Osteoblast (primary cell): ENCODE measurements at regions not wholly inside any gene's neighbourhood (a gene's known extent, or its start where the extent isn't known, plus 50 kb on each side); places are given as distances from the start of the nearest gene placed in this dataset.

Experiments used
- DNase-seq: peaks from one replicate; pipeline ENCODE4 v3.0.0; 2011; ENCODE audit warnings: low spot score, mixed read lengths; ENCODE audit not compliant: insufficient read length; ENCODE audit errors: missing footprints
- H2AFZ ChIP-seq: 2 replicates; pipeline ENCODE4 v1.6.0; 2011; ENCODE audit warnings: mild to moderate bottlenecking, low read length
- H3K27ac ChIP-seq: 2 replicates; pipeline ENCODE4 v1.5.1; 2011; ENCODE audit warnings: mild to moderate bottlenecking, low read depth, low read length, moderate library complexity
- H3K27me3 ChIP-seq: 2 replicates; pipeline ENCODE4 v1.6.0; 2012; ENCODE audit warnings: mild to moderate bottlenecking, control low read depth, inconsistent platforms, low read length, moderate library complexity; ENCODE audit not compliant: insufficient read depth
- H3K36me3 ChIP-seq: 2 replicates; pipeline ENCODE4 v1.5.1; 2011; ENCODE audit warnings: mild to moderate bottlenecking, low read length, control low read depth, moderate library complexity; ENCODE audit not compliant: insufficient read depth
- H3K4me1 ChIP-seq: 2 replicates; pipeline ENCODE4 v1.5.1; 2011; ENCODE audit warnings: mild to moderate bottlenecking, low read length, control low read depth, moderate library complexity; ENCODE audit not compliant: insufficient read depth
- H3K4me2 ChIP-seq: 2 replicates; pipeline ENCODE4 v1.6.0; 2011; ENCODE audit warnings: mild to moderate bottlenecking, low read length; ENCODE audit not compliant: insufficient read depth
- H3K4me3 ChIP-seq: fragments of 200-600 bp; sonication (generic); 3 replicates; pipeline ENCODE4 v1.5.1; 2012; ENCODE audit warnings: mild to moderate bottlenecking, low read length, inconsistent platforms; ENCODE audit not compliant: insufficient read depth
- H3K79me2 ChIP-seq: 2 replicates; pipeline ENCODE4 v1.6.0; 2012; ENCODE audit warnings: mild to moderate bottlenecking, low read length, control low read depth, inconsistent platforms; ENCODE audit not compliant: insufficient read depth
- H3K9me3 ChIP-seq: 2 replicates; pipeline ENCODE4 v1.5.1; 2011; ENCODE audit warnings: low read depth, low read length, control low read depth
- H4K20me1 ChIP-seq: 2 replicates; pipeline ENCODE4 v1.6.0; 2012; ENCODE audit warnings: mild to moderate bottlenecking, low read length, control low read depth; ENCODE audit not compliant: insufficient read depth
- TF ChIP-seq, protein P1 (sequence below): IDR thresholded peaks from 2 replicates; pipeline ENCODE4 v1.5.1; 2011; ENCODE audit warnings: mild to moderate bottlenecking, low read depth, low read length, moderate library complexity; ENCODE audit errors: extremely low read depth

DNA sequence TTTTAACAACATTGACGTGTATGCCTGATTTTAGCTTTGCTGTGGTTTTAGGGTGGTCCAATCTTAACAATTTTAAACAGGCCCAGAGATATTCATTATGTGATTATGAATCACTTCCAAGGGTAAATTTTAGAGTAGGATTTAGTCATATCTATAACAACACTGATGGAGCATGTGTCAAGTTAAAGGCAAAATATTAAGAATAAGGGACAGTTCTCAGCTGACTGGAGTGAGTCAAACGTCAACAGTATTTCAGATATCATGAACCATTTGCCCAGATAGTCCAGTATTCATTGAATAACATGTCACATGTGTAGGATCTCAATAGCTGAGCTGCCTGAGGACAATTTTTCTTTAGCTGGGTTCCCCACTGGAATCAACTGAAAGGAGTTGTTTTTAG lies 61.3 kb upstream of the VCX2 start:
- TF ChIP-seq, protein P1, sequence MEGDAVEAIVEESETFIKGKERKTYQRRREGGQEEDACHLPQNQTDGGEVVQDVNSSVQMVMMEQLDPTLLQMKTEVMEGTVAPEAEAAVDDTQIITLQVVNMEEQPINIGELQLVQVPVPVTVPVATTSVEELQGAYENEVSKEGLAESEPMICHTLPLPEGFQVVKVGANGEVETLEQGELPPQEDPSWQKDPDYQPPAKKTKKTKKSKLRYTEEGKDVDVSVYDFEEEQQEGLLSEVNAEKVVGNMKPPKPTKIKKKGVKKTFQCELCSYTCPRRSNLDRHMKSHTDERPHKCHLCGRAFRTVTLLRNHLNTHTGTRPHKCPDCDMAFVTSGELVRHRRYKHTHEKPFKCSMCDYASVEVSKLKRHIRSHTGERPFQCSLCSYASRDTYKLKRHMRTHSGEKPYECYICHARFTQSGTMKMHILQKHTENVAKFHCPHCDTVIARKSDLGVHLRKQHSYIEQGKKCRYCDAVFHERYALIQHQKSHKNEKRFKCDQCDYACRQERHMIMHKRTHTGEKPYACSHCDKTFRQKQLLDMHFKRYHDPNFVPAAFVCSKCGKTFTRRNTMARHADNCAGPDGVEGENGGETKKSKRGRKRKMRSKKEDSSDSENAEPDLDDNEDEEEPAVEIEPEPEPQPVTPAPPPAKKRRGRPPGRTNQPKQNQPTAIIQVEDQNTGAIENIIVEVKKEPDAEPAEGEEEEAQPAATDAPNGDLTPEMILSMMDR = no peak
- Histone ChIP-seq H3K27me3 (no peaks in the 10 kb centered on the region), H3K4me1 (no peaks in the 10 kb centered on the region), H3K4me2 (no peak overlapping the region), H3K79me2 (no peaks in the 10 kb centered on the region), H3K36me3 (no peaks in the 10 kb centered on the region), H4K20me1 (no peaks in the 10 kb centered on the region), H2AFZ (no peak overlapping the region), H3K9me3 (no peaks in the 10 kb centered on the region), H3K4me3 (no peak overlapping the region), H3K27ac (no peak overlapping the region)
- DNase-seq = no peak

DNA sequence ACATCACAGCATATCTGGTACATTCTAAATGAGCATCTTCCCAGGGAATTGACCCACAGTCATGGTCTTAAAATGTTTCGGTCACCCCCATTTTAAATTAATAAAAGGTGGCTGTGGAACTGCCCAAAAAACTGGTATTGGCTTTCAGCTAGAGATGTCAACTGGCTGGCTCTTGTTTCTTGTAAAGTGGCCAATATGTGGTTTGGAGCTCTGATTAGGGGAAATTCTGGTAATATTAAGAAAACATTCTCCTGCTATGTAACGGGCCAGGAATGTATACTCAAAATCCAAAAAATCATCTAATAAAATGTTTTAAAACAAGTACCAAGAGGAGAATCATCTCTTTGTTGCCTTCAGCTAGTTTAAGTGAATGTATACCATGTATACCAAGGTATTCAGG lies 62.0 kb upstream of the VCX2 start:
- Histone ChIP-seq H3K4me1 (no peaks in the 10 kb centered on the region), H3K27me3 (no peaks in the 10 kb centered on the region), H3K4me3 (no peak overlapping the region), H3K4me2 (no peak overlapping the region), H3K9me3 (no peaks in the 10 kb centered on the region), H2AFZ (no peak overlapping the region), H3K79me2 (no peaks in the 10 kb centered on the region), H3K27ac (no peak overlapping the region), H3K36me3 (no peaks in the 10 kb centered on the region), H4K20me1 (no peaks in the 10 kb centered on the region)
- TF ChIP-seq, protein P1 = no peak
- no peak for DNase-seq

DNA sequence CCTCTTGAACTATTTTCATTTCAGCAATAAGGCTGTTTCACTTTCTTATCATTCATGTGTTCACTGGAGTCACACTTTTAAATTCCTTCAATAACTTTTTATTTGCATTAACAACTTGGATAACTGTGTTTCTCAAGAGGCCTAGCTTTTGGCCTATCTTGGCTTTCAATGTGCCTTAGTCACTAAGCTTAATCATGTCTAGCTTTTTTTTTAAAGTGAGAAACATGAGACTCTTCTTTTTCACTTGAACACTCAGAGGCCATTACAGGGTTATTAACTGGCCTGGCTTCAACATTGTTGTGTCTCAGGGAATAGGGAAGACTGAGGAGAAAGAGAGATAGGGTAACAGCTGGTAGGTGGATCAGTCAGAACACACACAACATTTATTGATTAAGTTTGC lies 64.0 kb upstream of the VCX2 start:
- no peaks in the 10 kb centered on the region for H3K4me1 ChIP-seq
- no peaks in the 10 kb centered on the region for H3K9me3 ChIP-seq
- H4K20me1 ChIP-seq = no peaks in the 10 kb centered on the region
- TF ChIP-seq, protein P1 = no peak
- H3K79me2 ChIP-seq = no peaks in the 10 kb centered on the region
- no peak overlapping the region for H3K4me2 ChIP-seq
- H3K27me3 ChIP-seq = no peaks in the 10 kb centered on the region
- no peak overlapping the region for H3K27ac ChIP-seq
- no peak for DNase-seq
- no peak overlapping the region for H2AFZ ChIP-seq
- no peaks in the 10 kb centered on the region for H3K36me3 ChIP-seq
- no peak overlapping the region for H3K4me3 ChIP-seq

DNA sequence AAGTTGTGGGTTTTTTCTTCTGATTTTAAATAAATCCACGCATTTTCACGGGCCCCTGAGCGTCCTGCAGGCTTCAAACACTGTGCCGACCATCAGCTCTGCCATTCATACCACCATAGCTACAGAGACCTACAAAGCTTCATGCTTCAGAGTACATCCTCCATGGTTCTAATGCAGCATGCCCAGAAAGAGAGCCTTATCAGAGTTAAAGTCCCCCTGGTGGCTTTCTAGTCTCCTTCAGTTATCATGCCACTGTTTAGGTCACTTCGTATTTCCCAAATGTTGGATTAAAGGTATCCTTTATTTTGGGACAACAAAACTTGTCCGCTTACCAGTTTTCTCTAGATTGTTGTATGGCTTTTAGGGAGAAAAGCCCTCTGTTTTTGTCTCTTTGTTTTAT lies 66.7 kb upstream of the VCX2 start:
- Histone ChIP-seq H3K4me1 (no peaks in the 10 kb centered on the region), H3K27me3 (no peaks in the 10 kb centered on the region), H2AFZ (no peak overlapping the region), H3K36me3 (no peaks in the 10 kb centered on the region), H3K4me2 (no peak overlapping the region), H3K27ac (no peak overlapping the region), H4K20me1 (no peaks in the 10 kb centered on the region), H3K79me2 (no peaks in the 10 kb centered on the region), H3K4me3 (no peak overlapping the region), H3K9me3 (no peaks in the 10 kb centered on the region)
- no peak for DNase-seq
- TF ChIP-seq, protein P1 = no peak
